Upper lobe of left lung (tissue), 4 donors: ENCODE measurements at regions not wholly inside any gene's neighbourhood (a gene's known extent, or its start where the extent isn't known, plus 50 kb on each side); places are given as distances from the start of the nearest gene placed in this dataset.

Experiments used
- EP300 ChIP-seq, 4 donors: sonication (generic); formaldehyde crosslinking; IDR thresholded peaks; one replicate each; pipeline ENCODE4 v1.5.1; 2017; ENCODE audit warnings: antibody characterized with exemption in 4 of 4, control low read depth in 2 of 4
- POLR2A ChIP-seq, 4 donors: fragments of 450-650 bp; IDR thresholded peaks; one replicate each; pipeline ENCODE4 v1.5.1; 2016 to 2017; ENCODE audit warnings: antibody characterized with exemption in 4 of 4, mild to moderate bottlenecking in 2 of 4
- POLR2AphosphoS5 ChIP-seq, 2 donors: sonication (generic); formaldehyde crosslinking; IDR thresholded peaks; one replicate each; pipeline ENCODE4 v1.5.1; 2017; ENCODE audit warnings: antibody characterized with exemption in 2 of 2
- TF ChIP-seq, protein P1 (sequence below), 6 experiments: fragments of 450-650 bp in 4 of 6; fragments of 200-600 bp in 2 of 6; sonication (generic) in 2 of 6; IDR thresholded peaks; one replicate each; pipeline ENCODE4 v1.5.1; 2016 to 2019; ENCODE audit warnings: antibody characterized with exemption in 6 of 6

DNA sequence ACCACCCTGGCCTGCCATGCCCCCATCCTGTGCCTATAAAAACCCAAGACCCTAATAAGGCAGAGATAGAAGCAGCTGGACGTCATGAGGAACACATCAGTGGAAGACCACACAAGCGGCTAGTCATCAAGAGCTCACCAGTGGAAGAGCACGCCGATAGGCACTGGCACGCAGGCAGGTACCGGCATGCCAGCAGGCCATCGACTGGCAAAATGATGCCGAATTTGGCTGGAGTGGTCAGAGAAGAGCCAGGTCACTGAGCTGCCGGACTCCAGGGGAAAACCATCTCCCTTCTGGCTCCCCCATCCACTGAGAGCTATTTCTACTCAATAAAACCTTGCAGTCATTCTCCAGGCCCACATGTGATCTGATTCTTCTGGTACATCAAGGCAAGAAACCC lies 227.6 kb upstream of the EXOC2 start:
- no peak for TF ChIP-seq POLR2A (IDR thresholded peaks at IDR 0.05)
- TF ChIP-seq, protein P1, sequence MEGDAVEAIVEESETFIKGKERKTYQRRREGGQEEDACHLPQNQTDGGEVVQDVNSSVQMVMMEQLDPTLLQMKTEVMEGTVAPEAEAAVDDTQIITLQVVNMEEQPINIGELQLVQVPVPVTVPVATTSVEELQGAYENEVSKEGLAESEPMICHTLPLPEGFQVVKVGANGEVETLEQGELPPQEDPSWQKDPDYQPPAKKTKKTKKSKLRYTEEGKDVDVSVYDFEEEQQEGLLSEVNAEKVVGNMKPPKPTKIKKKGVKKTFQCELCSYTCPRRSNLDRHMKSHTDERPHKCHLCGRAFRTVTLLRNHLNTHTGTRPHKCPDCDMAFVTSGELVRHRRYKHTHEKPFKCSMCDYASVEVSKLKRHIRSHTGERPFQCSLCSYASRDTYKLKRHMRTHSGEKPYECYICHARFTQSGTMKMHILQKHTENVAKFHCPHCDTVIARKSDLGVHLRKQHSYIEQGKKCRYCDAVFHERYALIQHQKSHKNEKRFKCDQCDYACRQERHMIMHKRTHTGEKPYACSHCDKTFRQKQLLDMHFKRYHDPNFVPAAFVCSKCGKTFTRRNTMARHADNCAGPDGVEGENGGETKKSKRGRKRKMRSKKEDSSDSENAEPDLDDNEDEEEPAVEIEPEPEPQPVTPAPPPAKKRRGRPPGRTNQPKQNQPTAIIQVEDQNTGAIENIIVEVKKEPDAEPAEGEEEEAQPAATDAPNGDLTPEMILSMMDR (IDR thresholded peaks at IDR 0.05), result no peak
- no peak for TF ChIP-seq EP300 (IDR thresholded peaks at IDR 0.05)
- TF ChIP-seq POLR2AphosphoS5 (IDR thresholded peaks at IDR 0.05), result no peak
